ENCODE measurements at regions not wholly inside any gene's neighbourhood (a gene's known extent, or its start where the extent isn't known, plus 50 kb on each side); places are given as distances from the start of the nearest gene placed in this dataset.

DNA sequence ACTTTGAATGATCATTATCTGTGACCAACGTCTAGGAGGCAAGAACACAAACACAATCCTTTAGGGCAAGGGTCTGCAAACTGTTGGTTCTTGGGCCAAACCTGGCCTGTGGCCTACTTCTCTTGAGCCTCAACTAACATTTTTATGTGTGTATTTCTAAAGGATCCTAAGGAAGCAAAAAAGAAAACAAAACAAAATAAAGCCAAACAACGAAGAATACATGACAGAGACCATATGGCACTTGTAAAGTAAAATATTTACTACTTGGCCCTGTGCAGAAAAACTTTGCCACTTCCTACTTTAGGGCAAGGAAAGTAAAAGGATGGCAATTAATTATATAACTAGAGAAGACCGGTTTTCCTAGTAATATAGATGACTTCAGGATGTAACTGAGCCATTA, 1056.2 kb downstream of the EPHA7 start:
- no peak for TF ChIP-seq TAF1 (IDR thresholded peaks at IDR 0.05; ENCODE audit: borderline replicate concordance, low read depth, low read length)
- TF ChIP-seq POLR2A (IDR thresholded peaks at IDR 0.05; ENCODE audit: low read depth, low read length) = no peak
